ENCODE measurements at regions not wholly inside any gene's neighbourhood (a gene's known extent, or its start where the extent isn't known, plus 50 kb on each side); places are given as distances from the start of the nearest gene placed in this dataset.
"Not testable (repeated sequence)": the region's sequence is repeated elsewhere in the genome, so short reads cannot be mapped to it uniquely, and the experiment has no call there.

- no peak for DNase-seq
These were observed 817.6 kb upstream of the CDH8 start for GRCh38 chr16:62853887-62854286.

- no peak for DNase-seq
These were observed 810.3 kb upstream of the CDH8 start for GRCh38 chr16:62846399-62847057.

- no peak for DNase-seq
These were observed 796.0 kb upstream of the CDH8 start for GRCh38 chr16:62832214-62832613.

- DNase-seq = no peak
These were observed 795.1 kb upstream of the CDH8 start for GRCh38 chr16:62831235-62831850.

GRCh38 chr16:62829607-62830006, 793.4 kb upstream of the CDH8 start:
- no peak for DNase-seq

GRCh38 chr16:62829084-62829483, 792.8 kb upstream of the CDH8 start:
- DNase-seq = no peak

GRCh38 chr16:62821824-62822223, 785.6 kb upstream of the CDH8 start:
- DNase-seq = peak; percentile 42

- DNase-seq = peak; percentile 31
These were observed 780.8 kb upstream of the CDH8 start for GRCh38 chr16:62816971-62817519.

- DNase-seq = peak; percentile 65
These were observed 778.7 kb upstream of the CDH8 start for GRCh38 chr16:62814891-62815290.

GRCh38 chr16:62805221-62805857, 769.1 kb upstream of the CDH8 start:
- no peak for DNase-seq

- no peak for DNase-seq
These were observed 758.5 kb upstream of the CDH8 start for GRCh38 chr16:62794724-62795123.

GRCh38 chr16:62780081-62780480, 743.8 kb upstream of the CDH8 start:
- DNase-seq = not testable (repeated sequence)

GRCh38 chr16:62764572-62764971, 728.3 kb upstream of the CDH8 start:
- no peak for DNase-seq

- DNase-seq = no peak
These were observed 724.2 kb upstream of the CDH8 start for GRCh38 chr16:62760398-62760797.

- DNase-seq = no peak
These were observed 719.7 kb upstream of the CDH8 start for GRCh38 chr16:62755938-62756337.

- DNase-seq = no peak
These were observed 716.6 kb upstream of the CDH8 start for GRCh38 chr16:62752854-62753253.

GRCh38 chr16:62751218-62751617, 715.0 kb upstream of the CDH8 start:
- DNase-seq = no peak

- no peak for DNase-seq
These were observed 705.5 kb upstream of the CDH8 start for GRCh38 chr16:62741692-62742091.

GRCh38 chr16:62738666-62739460, 702.6 kb upstream of the CDH8 start:
- no peak for DNase-seq

- no peak for DNase-seq
These were observed 695.9 kb upstream of the CDH8 start for GRCh38 chr16:62732092-62732491.

GRCh38 chr16:62724670-62725269, 688.5 kb upstream of the CDH8 start:
- not testable (repeated sequence) for DNase-seq

GRCh38 chr16:62720651-62721050, 684.4 kb upstream of the CDH8 start:
- DNase-seq = no peak

- no peak for DNase-seq
These were observed 680.8 kb upstream of the CDH8 start for GRCh38 chr16:62717026-62717425.
